GM18505 (cell line): ENCODE measurements at regions not wholly inside any gene's neighbourhood (a gene's known extent, or its start where the extent isn't known, plus 50 kb on each side); places are given as distances from the start of the nearest gene placed in this dataset.

ENCODE experiments used
- ATAC-seq: cut with Tn5 transposase; IDR thresholded peaks from one replicate; pipeline ENCODE4 v1.9.1; 2021; ENCODE audit not compliant: unreplicated experiment
- POLR2A ChIP-seq: IDR thresholded peaks from 4 replicates; pipeline ENCODE4 v1.6.1; 2011; ENCODE audit warnings: borderline replicate concordance; ENCODE audit not compliant: insufficient read depth, insufficient read length; ENCODE audit errors: extremely low read depth

DNA sequence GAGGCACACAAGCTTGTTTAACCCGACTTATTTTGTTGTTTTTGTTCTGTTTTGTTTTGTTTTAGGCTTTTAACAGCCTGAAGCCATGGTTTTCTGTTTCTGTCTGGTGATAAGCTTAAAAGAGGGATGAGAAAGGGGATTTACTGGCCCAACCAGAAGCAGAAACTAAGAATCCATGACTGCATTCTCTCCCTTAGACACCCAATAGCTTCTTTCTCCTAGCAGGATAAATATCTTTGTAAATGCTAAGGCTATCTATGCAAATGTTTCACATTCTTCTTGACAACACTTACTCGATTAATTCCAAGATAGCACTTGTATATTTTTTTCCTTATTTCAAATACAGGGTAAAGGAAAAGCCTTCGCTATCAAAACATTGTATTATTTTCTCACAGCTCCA lies 53.7 kb upstream of the SMAD1 start:
- no peak for ATAC-seq
- TF ChIP-seq POLR2A = no peak

DNA sequence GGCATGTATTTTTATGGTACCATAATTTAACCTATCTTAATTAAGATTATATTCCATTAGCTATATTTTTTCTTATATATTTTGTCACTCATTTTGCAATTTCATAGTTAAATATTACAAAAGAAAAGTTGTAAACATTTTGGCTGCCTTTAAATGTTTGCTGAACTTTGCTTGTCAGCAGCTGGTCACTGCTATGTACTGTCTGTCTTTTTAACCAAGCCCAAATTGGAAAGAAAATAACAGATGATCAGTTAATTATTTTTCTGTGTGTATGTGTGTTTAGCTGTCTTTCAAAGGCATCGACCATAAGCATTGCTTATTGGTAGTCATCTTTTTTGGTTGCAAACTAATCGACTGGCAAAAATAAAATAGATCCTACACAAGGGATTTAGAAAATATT lies 54.4 kb upstream of the SMAD1 start:
- TF ChIP-seq POLR2A = no peak

DNA sequence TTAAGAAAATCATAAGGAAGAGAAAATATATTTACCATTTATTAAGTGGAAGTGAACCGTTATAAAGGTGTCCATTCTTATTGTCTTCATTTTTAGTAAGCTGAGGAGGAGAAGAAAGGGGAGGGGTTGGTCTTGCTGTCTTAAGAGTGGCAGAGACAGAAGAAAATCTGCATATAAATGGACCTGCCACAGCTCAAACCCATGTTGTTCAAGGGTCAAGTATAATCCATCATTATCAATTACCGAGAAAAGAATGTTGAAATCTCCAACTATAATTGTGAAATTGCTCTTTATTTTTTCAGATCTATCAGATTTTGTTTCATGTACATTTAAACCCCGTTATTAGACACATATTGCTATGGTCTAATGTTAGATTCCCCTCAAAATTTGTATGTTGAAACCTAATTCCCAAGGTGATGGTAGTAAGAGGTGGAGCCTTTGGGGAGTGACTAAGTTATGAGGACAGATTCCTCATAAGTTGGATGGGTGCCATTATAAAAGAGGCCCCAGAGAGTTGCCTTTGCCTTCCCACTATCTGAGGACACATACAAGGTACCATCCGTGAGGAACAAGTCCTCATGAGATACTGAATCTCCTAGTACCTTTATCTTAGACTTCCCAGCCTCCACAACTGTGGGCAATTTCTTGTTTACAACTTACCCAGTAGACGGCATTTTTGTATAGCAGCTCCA lies 58.5 kb upstream of the SMAD1 start:
- no peak for ATAC-seq
- no peak for TF ChIP-seq POLR2A

More for the DNA sequence above, 54.4 kb upstream of the SMAD1 start:
- no peak for ATAC-seq

DNA sequence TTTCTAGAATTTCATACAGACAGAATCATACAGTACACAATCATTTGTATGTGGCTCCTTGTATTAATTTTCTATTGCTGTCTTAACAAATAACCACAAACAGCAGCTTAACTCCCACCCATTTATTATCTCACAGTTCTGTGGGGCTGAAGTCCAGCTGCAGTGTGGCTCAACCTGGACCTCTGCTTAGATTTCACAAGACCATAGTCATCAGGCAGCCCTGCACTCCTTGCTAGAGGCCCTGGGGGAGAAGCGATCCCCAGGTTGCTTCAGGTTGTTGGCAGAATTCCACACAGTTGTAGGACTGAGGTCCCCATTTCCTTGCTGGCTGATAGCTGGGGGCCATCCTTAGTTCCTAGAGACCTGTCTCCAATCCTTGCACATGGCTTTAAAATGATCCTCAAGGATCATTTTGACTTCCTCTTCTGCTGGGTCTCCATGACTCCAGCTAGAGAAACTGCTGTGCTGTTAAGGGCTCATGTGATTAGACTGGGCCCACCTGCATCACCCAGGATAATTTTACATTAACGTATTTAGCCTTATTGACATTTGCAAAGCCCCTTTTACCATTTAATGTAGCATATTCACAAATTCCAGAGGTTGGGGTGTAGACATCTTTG lies 60.9 kb upstream of the SMAD1 start:
- no peak for ATAC-seq
- TF ChIP-seq POLR2A = no peak

DNA sequence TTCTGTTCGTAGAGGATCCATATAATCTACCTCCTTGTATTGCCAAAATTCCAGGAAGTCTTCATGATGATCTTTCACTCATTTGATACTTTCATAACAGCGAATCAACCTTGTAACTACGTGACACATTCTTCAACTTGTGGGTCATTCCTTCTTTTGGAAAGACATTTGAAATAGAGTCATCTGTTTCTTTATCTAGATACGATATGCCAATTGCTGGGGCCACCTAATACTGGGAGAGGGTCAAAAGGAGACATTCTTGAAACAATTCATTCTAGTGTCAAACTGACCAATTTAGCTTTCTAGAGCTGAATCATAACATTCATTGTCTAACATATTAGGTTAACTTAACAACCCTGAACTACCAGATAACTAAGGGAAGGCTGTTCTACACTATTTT lies 62.9 kb upstream of the SMAD1 start:
- ATAC-seq = no peak
- TF ChIP-seq POLR2A = no peak

DNA sequence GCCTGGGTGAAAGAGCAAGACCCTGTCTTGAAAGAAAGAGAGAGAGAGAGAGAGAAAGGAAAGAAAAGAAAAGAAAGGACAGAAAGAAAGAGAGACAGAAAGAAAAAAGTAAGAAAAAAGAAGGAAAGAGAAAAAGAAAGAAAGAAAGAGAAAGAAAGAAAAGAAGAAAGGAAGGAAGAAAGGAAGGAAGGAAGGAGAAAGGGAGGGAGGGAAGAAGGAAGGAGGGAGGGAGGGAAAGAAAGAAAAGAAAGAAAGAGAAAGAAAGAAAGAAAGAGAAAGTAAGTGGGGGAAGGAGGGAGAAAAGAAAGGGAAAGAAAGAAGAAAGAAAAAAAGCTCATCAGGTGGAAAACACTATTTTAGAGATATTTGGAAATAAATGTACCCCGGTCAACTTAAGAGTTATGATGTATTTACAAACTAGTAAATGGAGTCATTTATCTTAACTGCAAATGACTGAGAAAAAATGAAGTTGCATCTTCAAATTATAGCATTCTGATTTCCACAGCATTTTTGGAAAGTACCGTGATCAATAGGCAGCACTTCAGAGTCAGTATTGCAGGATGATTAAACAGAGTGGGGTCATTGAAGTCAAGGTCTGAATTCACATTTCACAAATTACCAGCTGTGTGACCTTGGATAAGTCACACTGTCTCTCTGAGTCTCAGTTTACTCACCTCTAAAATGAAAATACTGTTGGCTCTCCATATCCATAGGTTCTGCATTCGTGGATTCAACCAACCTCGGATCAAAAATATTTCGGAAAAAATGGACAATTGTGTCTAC lies 64.1 kb upstream of the SMAD1 start:
- no peak for ATAC-seq
- TF ChIP-seq POLR2A = no peak

DNA sequence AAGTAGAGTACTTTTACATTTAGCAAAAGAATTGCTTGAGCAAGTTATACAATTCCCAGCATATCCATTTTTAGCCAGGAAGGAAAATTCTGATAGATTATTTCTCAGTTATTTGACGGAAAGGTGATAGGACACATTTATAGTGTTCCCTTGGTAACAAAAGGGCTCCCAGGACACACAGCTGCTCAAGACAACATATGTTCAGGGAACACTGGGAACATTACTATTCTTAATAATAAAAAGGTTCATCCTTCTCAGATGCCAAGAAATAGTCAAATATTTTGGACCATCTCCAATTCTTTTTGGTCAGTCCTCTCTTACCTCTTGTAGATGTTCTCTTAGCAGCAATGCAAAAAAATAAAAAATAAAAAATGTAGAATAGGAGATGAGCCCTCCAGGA lies 66.8 kb upstream of the SMAD1 start:
- no peak for ATAC-seq
- TF ChIP-seq POLR2A = no peak

DNA sequence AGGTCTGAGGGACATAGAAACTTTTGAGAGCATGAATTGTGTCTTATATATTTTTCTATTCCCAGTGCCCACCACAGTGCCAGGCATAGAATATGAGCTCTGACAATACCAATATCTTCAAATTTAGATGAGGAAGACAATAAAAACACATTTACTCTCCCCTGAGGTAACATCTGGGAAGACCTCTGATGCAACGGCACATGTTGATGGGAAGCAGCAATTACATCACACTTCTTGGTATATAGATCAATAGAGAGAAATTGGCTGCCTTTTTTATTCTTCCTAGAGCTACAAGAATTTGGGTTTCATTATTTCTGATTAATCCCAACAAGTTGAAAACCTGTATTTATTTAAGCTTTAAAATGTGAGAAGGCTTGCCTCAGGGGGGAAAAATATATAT lies 67.4 kb upstream of the SMAD1 start:
- no peak for TF ChIP-seq POLR2A

DNA sequence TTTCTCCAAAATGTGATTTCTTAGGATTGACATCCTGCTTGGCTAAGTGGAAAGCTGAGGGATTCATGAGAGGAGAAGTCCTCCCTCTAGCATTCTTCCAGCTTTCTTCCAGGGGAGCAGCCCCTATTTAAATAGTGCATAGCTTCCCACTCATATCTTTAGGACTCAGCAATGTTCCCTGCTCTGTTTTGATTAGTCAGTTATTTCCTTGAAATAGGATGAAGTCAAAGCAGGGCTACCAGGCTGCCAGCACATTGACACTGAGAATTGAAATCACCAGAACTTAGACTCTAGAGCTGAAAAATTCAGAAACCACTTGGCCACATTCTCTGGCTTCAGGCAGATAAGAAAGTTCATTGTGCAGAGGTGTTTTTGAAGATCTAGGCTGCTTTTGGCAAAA lies 74.7 kb upstream of the SMAD1 start:
- no peak for TF ChIP-seq POLR2A
- ATAC-seq = no peak

More for the DNA sequence above, 67.4 kb upstream of the SMAD1 start:
- ATAC-seq = no peak

DNA sequence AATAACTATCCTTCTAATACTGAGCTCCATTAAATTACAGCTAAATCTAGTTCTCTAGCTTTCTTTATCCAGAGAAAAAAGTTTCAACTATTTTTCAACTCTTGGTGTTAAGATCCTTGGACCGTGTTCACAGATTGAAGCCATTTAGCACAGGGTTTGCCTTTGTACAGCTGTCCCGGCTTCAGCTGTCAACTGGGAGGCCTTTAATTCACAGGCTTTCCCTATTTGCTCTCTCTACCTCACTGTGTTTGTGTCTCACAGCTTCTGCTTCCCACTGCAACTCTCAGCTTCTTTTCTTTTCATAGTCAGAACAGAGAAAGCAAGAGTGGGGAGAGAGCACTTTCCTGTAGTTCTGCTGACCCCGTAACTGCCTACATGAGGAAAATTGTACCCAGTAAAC lies 76.9 kb upstream of the SMAD1 start:
- no peak for TF ChIP-seq POLR2A
- ATAC-seq = no peak

DNA sequence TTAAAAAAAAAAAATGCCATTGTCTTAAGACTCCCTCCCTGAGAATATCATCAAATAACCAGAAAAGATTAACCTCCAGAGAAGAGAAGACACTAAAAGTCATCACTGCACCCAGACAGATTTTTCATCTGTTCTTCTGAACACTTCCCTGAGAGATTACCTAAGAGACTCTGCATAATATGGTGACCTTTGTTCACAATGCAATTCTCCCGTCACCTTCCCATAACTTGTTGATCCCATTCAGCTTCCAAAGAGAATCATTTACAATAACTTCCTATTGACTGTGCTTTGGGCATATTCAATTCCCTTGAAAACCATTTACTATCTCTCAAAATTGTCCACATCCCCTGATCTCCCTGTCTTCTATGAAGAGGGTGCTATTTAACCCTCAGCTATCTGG lies 85.1 kb upstream of the SMAD1 start:
- no peak for TF ChIP-seq POLR2A
- ATAC-seq = no peak

DNA sequence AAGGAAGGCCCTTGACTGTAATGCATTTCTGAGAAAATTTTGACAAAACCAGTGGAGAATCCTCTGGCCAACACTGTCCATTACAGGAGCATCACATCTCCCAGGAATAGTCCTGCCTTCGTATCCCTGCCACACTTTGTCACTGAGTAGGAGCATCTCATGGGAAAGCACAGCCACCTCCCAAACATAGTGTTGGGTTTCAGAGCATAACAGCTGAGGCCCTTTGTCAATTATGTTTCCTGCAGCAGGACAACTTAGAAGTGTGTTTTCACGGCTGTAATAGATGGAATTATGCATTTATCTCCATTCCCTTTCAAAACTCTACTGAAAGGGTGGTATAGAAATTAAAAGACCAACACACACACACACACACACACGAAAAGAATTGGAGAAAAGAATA lies 91.1 kb upstream of the SMAD1 start:
- TF ChIP-seq POLR2A = no peak

DNA sequence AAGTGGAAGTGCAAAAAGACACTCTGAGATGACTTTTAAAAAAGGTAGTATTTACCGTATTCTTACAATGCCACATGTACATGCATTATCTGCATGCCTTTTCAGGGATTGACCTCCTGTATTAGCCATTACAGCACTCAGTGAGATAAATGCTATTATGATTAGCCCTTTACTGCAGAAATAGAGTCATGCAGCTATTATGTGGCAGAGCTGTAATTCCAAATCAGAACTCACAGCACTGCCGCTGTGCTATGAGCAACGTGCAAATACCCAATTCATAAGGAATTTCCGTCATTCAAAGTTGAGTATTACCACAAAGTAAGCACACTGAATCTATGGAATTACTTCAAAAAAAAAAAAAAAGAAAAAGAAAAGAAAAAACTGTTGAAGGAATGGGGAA lies 92.1 kb upstream of the SMAD1 start:
- TF ChIP-seq POLR2A = no peak
- ATAC-seq = no peak

More for the DNA sequence above, 91.1 kb upstream of the SMAD1 start:
- no peak for ATAC-seq

DNA sequence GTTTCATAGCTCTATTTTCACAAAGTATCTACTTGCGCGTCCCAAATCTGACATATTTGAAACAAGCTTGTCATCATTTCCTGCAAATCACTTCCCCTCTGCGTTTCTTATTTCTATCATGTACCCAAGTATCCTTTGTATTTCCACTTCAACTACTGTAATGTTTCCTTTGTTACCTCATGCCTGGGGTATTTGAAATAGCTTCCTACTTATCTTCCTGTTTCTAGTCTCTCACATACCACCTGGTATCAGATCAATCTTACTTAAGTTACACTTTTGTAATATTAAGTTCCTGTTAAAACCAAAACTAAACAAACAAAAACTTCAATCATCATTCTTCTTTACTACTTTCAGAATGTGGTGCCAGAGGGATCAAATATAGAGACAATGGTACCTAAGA lies 93.6 kb upstream of the SMAD1 start:
- no peak for ATAC-seq
- no peak for TF ChIP-seq POLR2A
